Erythroblast (primary cell): ENCODE measurements at regions not wholly inside any gene's neighbourhood (a gene's known extent, or its start where the extent isn't known, plus 50 kb on each side); places are given as distances from the start of the nearest gene placed in this dataset.

Experiments used
- DNase-seq, 2 experiments: peaks; one replicate each; lab custom pipeline; 2025; lab: John Stamatoyannopoulos, UW
- GATA1 ChIP-seq: IDR thresholded peaks from 2 replicates; pipeline ENCODE4 v1.6.1; 2011; ENCODE audit warnings: low read depth, mild to moderate bottlenecking, control low read depth, low read length, moderate library complexity
- POLR2A ChIP-seq: IDR thresholded peaks from 2 replicates; pipeline ENCODE4 v1.6.1; 2011; ENCODE audit warnings: mild to moderate bottlenecking, low read length

GRCh38 chr18:70425236-70425635 is 136.4 kb downstream of the SOCS6 start:
- DNase-seq: no peak
- TF ChIP-seq GATA1: no peak
- no peak for TF ChIP-seq POLR2A

GRCh38 chr18:70423988-70424387 is 135.1 kb downstream of the SOCS6 start:
- TF ChIP-seq POLR2A: no peak
- no peak for TF ChIP-seq GATA1
- DNase-seq: no peak

GRCh38 chr18:70423120-70423519 is 134.3 kb downstream of the SOCS6 start:
- no peak for TF ChIP-seq GATA1
- TF ChIP-seq POLR2A: no peak

GRCh38 chr18:70422391-70422965 is 133.6 kb downstream of the SOCS6 start:
- no peak for TF ChIP-seq GATA1
- no peak for TF ChIP-seq POLR2A
- DNase-seq: no peak

More at GRCh38 chr18:70423120-70423519, 134.3 kb downstream of the SOCS6 start:
- no peak for DNase-seq

GRCh38 chr18:70421471-70422390 is 132.9 kb downstream of the SOCS6 start:
- TF ChIP-seq GATA1 (no peak), POLR2A (no peak)
- peak in 1 of 2 experiments; percentile 19 for DNase-seq

GRCh38 chr18:70420146-70420898 is 131.5 kb downstream of the SOCS6 start:
- no peak for DNase-seq
- TF ChIP-seq GATA1 (no peak), POLR2A (no peak)

- TF ChIP-seq POLR2A (no peak), GATA1 (no peak)
- peak in 1 of 2 experiments; percentile 16 for DNase-seq
These were observed 130.7 kb downstream of the SOCS6 start for GRCh38 chr18:70419526-70419925.

GRCh38 chr18:70418546-70419311 is 129.9 kb downstream of the SOCS6 start:
- no peak for TF ChIP-seq GATA1
- no peak for TF ChIP-seq POLR2A

GRCh38 chr18:70417847-70418246 is 129.0 kb downstream of the SOCS6 start:
- no peak for DNase-seq
- TF ChIP-seq POLR2A: no peak
- TF ChIP-seq GATA1: no peak

More at GRCh38 chr18:70418546-70419311, 129.9 kb downstream of the SOCS6 start:
- DNase-seq: no peak

GRCh38 chr18:70416496-70416895 is 127.7 kb downstream of the SOCS6 start:
- DNase-seq: no peak
- no peak for TF ChIP-seq GATA1

- TF ChIP-seq GATA1: no peak
- no peak for TF ChIP-seq POLR2A
- DNase-seq: no peak
These were observed 127.1 kb downstream of the SOCS6 start for GRCh38 chr18:70415823-70416488.

GRCh38 chr18:70414315-70414900 is 125.6 kb downstream of the SOCS6 start:
- TF ChIP-seq POLR2A (no peak), GATA1 (no peak)
- no peak for DNase-seq
